ENCODE measurements at regions not wholly inside any gene's neighbourhood (a gene's known extent, or its start where the extent isn't known, plus 50 kb on each side); places are given as distances from the start of the nearest gene placed in this dataset.

GRCh38 chr5:107231191-107231590 is 439.5 kb downstream of the EFNA5 start:
- no peak overlapping the region for H3K27ac Mint-ChIP-seq
- H3K9me3 Mint-ChIP-seq, result no peaks in the 10 kb centered on the region
- peaks cover 2% of the 10 kb centered on the region for H3K27me3 Mint-ChIP-seq
- no peaks in the 10 kb centered on the region for H3K4me1 Mint-ChIP-seq
- no peak for DNase-seq
- H3K4me3 Mint-ChIP-seq, result no peak overlapping the region
- ATAC-seq, result no peak
- no peaks in the 10 kb centered on the region for H3K36me3 Mint-ChIP-seq (ENCODE audit: low read depth)

- peaks cover 2% of the 10 kb centered on the region for H3K27me3 Mint-ChIP-seq
- H3K4me1 Mint-ChIP-seq, result no peaks in the 10 kb centered on the region
- ATAC-seq, result no peak
- H3K4me3 Mint-ChIP-seq, result no peak overlapping the region
- no peak overlapping the region for H3K27ac Mint-ChIP-seq
- H3K9me3 Mint-ChIP-seq, result no peaks in the 10 kb centered on the region
- no peaks in the 10 kb centered on the region for H3K36me3 Mint-ChIP-seq (ENCODE audit: low read depth)
- DNase-seq, result no peak
These were observed 440.4 kb downstream of the EFNA5 start for GRCh38 chr5:107230367-107230766.

- Mint-ChIP-seq H3K4me3 (no peak overlapping the region), H3K36me3 (ENCODE audit: low read depth) (no peaks in the 10 kb centered on the region), H3K27me3 (no peaks in the 10 kb centered on the region), H3K27ac (no peak overlapping the region), H3K9me3 (no peaks in the 10 kb centered on the region), H3K4me1 (no peaks in the 10 kb centered on the region)
- DNase-seq, result no peak
- ATAC-seq, result no peak
These were observed 442.5 kb downstream of the EFNA5 start for GRCh38 chr5:107228226-107228625.

- Mint-ChIP-seq H3K4me3 (no peak overlapping the region), H3K36me3 (ENCODE audit: low read depth) (no peaks in the 10 kb centered on the region), H3K27ac (no peak overlapping the region), H3K9me3 (no peaks in the 10 kb centered on the region), H3K4me1 (no peaks in the 10 kb centered on the region), H3K27me3 (no peaks in the 10 kb centered on the region)
- DNase-seq, result no peak
- no peak for ATAC-seq
These were observed 446.5 kb downstream of the EFNA5 start for GRCh38 chr5:107224272-107224671.

GRCh38 chr5:107223066-107223465 is 447.7 kb downstream of the EFNA5 start:
- no peak for ATAC-seq
- Mint-ChIP-seq H3K27ac (no peak overlapping the region), H3K9me3 (no peaks in the 10 kb centered on the region), H3K27me3 (no peaks in the 10 kb centered on the region), H3K36me3 (ENCODE audit: low read depth) (no peaks in the 10 kb centered on the region), H3K4me3 (no peak overlapping the region), H3K4me1 (no peaks in the 10 kb centered on the region)
- DNase-seq, result no peak

- Mint-ChIP-seq H3K27ac (no peak overlapping the region), H3K36me3 (ENCODE audit: low read depth) (no peaks in the 10 kb centered on the region), H3K4me3 (no peak overlapping the region), H3K9me3 (no peaks in the 10 kb centered on the region), H3K4me1 (no peaks in the 10 kb centered on the region), H3K27me3 (no peaks in the 10 kb centered on the region)
- ATAC-seq, result no peak
- no peak for DNase-seq
These were observed 450.7 kb downstream of the EFNA5 start for GRCh38 chr5:107219993-107220392.

- no peak for DNase-seq
- Mint-ChIP-seq H3K27me3 (no peaks in the 10 kb centered on the region), H3K27ac (no peak overlapping the region), H3K9me3 (no peaks in the 10 kb centered on the region), H3K4me3 (no peak overlapping the region), H3K4me1 (no peaks in the 10 kb centered on the region), H3K36me3 (ENCODE audit: low read depth) (no peaks in the 10 kb centered on the region)
- no peak for ATAC-seq
These were observed 452.1 kb downstream of the EFNA5 start for GRCh38 chr5:107218457-107219193.

- Mint-ChIP-seq H3K36me3 (ENCODE audit: low read depth) (no peaks in the 10 kb centered on the region), H3K9me3 (no peaks in the 10 kb centered on the region), H3K4me1 (no peaks in the 10 kb centered on the region), H3K4me3 (no peak overlapping the region), H3K27me3 (no peaks in the 10 kb centered on the region), H3K27ac (no peak overlapping the region)
- DNase-seq, result no peak
- no peak for ATAC-seq
These were observed 453.0 kb downstream of the EFNA5 start for GRCh38 chr5:107217721-107218130.

GRCh38 chr5:107216587-107216986 is 454.1 kb downstream of the EFNA5 start:
- DNase-seq, result no peak
- Mint-ChIP-seq H3K4me3 (no peak overlapping the region), H3K27me3 (no peaks in the 10 kb centered on the region), H3K36me3 (ENCODE audit: low read depth) (no peaks in the 10 kb centered on the region), H3K27ac (no peak overlapping the region), H3K4me1 (no peaks in the 10 kb centered on the region), H3K9me3 (no peaks in the 10 kb centered on the region)
- no peak for ATAC-seq

- no peaks in the 10 kb centered on the region for H3K27me3 Mint-ChIP-seq
- no peak for DNase-seq
- no peak overlapping the region for H3K4me3 Mint-ChIP-seq
- H3K9me3 Mint-ChIP-seq, result no peaks in the 10 kb centered on the region
- no peaks in the 10 kb centered on the region for H3K4me1 Mint-ChIP-seq
- H3K27ac Mint-ChIP-seq, result no peak overlapping the region
- no peak for ATAC-seq
- no peaks in the 10 kb centered on the region for H3K36me3 Mint-ChIP-seq (ENCODE audit: low read depth)
These were observed 455.1 kb downstream of the EFNA5 start for GRCh38 chr5:107215611-107216010.

GRCh38 chr5:107213025-107213424 is 457.7 kb downstream of the EFNA5 start:
- no peak for ATAC-seq
- Mint-ChIP-seq H3K27ac (no peak overlapping the region), H3K4me1 (no peaks in the 10 kb centered on the region), H3K9me3 (no peaks in the 10 kb centered on the region), H3K27me3 (no peaks in the 10 kb centered on the region), H3K4me3 (no peak overlapping the region), H3K36me3 (ENCODE audit: low read depth) (no peaks in the 10 kb centered on the region)
- DNase-seq, result no peak

GRCh38 chr5:107211630-107212029 is 459.1 kb downstream of the EFNA5 start:
- ATAC-seq (no peak), DNase-seq (no peak)
- no peaks in the 10 kb centered on the region for H3K36me3 Mint-ChIP-seq (ENCODE audit: low read depth)
- no peak overlapping the region for H3K4me3 Mint-ChIP-seq
- no peaks in the 10 kb centered on the region for H3K27me3 Mint-ChIP-seq
- H3K4me1 Mint-ChIP-seq, result no peaks in the 10 kb centered on the region
- H3K9me3 Mint-ChIP-seq, result no peaks in the 10 kb centered on the region
- no peak overlapping the region for H3K27ac Mint-ChIP-seq

GRCh38 chr5:107208867-107209266 is 461.9 kb downstream of the EFNA5 start:
- H3K27me3 Mint-ChIP-seq, result no peaks in the 10 kb centered on the region
- DNase-seq (no peak), ATAC-seq (no peak)
- no peaks in the 10 kb centered on the region for H3K4me1 Mint-ChIP-seq
- no peaks in the 10 kb centered on the region for H3K9me3 Mint-ChIP-seq
- H3K27ac Mint-ChIP-seq, result no peak overlapping the region
- no peak overlapping the region for H3K4me3 Mint-ChIP-seq
- H3K36me3 Mint-ChIP-seq (ENCODE audit: low read depth), result no peaks in the 10 kb centered on the region

GRCh38 chr5:107204413-107204812 is 466.3 kb downstream of the EFNA5 start:
- H3K36me3 Mint-ChIP-seq (ENCODE audit: low read depth), result no peaks in the 10 kb centered on the region
- no peak for ATAC-seq
- no peaks in the 10 kb centered on the region for H3K9me3 Mint-ChIP-seq
- H3K4me1 Mint-ChIP-seq, result no peaks in the 10 kb centered on the region
- no peaks in the 10 kb centered on the region for H3K27me3 Mint-ChIP-seq
- DNase-seq, result no peak
- H3K4me3 Mint-ChIP-seq, result no peak overlapping the region
- no peak overlapping the region for H3K27ac Mint-ChIP-seq

- Mint-ChIP-seq H3K27ac (no peak overlapping the region), H3K36me3 (ENCODE audit: low read depth) (no peaks in the 10 kb centered on the region), H3K4me1 (no peaks in the 10 kb centered on the region), H3K4me3 (no peak overlapping the region), H3K9me3 (no peaks in the 10 kb centered on the region), H3K27me3 (no peaks in the 10 kb centered on the region)
- ATAC-seq (no peak), DNase-seq (no peak)
These were observed 467.5 kb downstream of the EFNA5 start for GRCh38 chr5:107203243-107203642.

GRCh38 chr5:107199756-107200155 is 471.0 kb downstream of the EFNA5 start:
- Mint-ChIP-seq H3K27ac (no peak overlapping the region), H3K4me3 (no peak overlapping the region), H3K36me3 (ENCODE audit: low read depth) (no peaks in the 10 kb centered on the region), H3K9me3 (peaks cover 4% of the 10 kb centered on the region), H3K27me3 (no peaks in the 10 kb centered on the region), H3K4me1 (no peaks in the 10 kb centered on the region)
- DNase-seq, result no peak
- ATAC-seq, result no peak

All from activated naive CD8-positive, alpha-beta T cell treated with anti-CD3 and anti-CD28 coated beads, Interleukin-2, amount 50 U/mL, for 24 hours (primary cell).